Skeletal muscle cell (primary cell): ENCODE measurements at regions not wholly inside any gene's neighbourhood (a gene's known extent, or its start where the extent isn't known, plus 50 kb on each side); places are given as distances from the start of the nearest gene placed in this dataset.
"Not testable (repeated sequence)": the region's sequence is repeated elsewhere in the genome, so short reads cannot be mapped to it uniquely, and the experiment has no call there.

Experiments
- DNase-seq: peaks from one replicate; pipeline ENCODE4 v3.0.0-alpha.2; 2010; ENCODE audit warnings: low read depth
- H3K4me3 ChIP-seq: 2 replicates; pipeline ENCODE4 v1.5.1; 2011; ENCODE audit warnings: low read depth, mild to moderate bottlenecking, control low read depth, low read length, moderate library complexity

DNA sequence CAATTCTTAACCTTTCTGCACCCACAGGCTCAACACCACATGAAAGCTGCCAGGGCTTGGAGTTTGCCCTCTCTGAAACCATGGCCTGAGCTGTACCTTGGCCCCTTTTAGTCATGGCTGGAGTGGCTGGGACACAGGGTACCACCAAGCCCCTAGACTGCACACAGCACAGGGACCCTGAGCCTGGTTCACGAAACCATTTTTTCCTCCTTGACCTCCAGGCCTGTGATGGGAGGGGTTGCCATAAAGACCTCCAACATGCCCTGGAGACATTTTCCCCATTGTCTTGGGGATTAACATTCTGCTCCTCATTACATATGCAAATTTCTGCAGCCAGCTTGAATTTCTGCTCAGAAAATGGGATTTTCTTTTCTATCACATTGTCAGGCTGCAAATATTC is 113.4 kb downstream of the XPNPEP1 start:
- not testable (repeated sequence) for DNase-seq

DNA sequence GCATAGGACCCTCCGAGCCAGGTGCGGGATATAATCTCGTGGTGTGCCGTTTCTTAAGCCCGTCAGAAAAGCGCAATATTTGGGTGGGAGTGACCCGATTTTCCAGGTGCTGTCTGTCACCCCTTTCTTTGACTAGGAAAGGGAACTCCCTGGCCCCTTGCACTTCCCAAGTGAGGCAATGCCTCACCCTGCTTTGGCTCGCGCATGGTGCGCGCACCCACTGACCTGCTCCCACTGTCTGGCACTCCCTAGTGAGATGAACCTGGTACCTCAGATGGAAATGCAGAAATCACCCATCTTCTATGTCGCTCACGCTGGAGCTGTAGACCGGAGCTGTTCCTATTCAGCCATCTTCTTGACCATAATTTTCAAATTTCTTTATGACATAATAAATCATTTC is 122.1 kb downstream of the XPNPEP1 start:
- not testable (repeated sequence) for H3K4me3 ChIP-seq, DNase-seq

More for the DNA sequence above, 113.4 kb downstream of the XPNPEP1 start:
- not testable (repeated sequence) for H3K4me3 ChIP-seq

- no peak for DNase-seq
- no peak overlapping the region for H3K4me3 ChIP-seq
Observed at GRCh38 chr10:109790647-109791046, 132.7 kb downstream of the XPNPEP1 start.

DNA sequence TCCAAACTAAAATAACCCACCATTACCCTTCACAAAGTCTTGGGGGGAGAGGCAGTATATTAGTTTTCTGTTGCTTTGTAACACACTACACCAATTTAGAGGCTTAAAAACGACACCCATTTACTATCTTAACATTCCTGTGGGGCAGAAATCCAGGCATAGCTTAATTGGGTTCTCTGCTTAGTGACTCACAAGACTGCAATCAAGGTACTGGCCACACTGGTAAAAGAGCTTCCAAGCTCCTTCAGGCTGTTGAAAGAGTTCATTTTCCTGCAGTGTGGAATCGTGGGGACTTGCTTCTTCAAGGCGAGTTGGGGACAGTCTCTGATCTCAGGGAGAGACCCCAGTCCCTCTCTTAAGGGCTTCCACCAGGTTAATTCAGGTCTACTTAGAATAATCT is 139.1 kb downstream of the XPNPEP1 start:
- H3K4me3 ChIP-seq = no peak overlapping the region
- no peak for DNase-seq

DNA sequence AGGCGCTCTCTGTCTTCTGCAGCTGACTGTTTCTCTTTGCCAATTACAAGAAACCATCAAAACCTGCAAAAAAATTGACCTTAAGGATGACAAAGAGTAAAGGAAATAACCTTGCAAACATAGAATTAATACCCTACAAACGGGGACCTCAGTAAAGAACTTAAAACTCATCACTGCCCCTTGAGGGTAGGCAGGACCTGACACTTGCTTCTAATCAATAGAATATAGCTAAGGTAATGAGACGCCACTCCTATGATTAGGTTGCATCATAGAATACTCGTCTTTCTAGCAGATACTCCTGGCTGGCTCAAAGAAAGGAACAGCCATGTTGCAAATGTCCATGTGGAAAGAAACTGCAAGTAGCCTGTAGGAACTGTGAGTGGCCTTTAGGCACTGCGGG is 140.0 kb downstream of the XPNPEP1 start:
- no peak for DNase-seq
- H3K4me3 ChIP-seq = no peak overlapping the region

DNA sequence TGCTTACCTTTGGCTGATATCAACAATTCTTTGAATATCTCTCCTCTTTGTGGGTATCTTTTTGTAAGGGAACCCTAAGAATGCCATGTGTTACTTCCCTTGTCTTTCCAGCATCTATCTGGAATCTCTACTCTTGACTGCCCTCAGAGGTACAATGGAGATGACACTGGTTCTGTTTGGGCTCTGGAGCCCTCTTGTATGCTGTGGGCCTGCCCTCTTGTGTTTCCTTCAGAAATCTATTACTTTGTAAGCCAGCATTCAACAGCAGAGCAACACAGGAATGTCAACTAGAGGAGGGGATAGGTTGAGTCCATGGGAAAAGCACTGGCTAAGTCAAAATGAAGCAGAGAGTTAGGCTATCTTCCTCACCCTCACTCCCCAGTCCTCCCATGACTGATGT is 142.3 kb downstream of the XPNPEP1 start:
- H3K4me3 ChIP-seq = no peak overlapping the region
- DNase-seq = no peak

DNA sequence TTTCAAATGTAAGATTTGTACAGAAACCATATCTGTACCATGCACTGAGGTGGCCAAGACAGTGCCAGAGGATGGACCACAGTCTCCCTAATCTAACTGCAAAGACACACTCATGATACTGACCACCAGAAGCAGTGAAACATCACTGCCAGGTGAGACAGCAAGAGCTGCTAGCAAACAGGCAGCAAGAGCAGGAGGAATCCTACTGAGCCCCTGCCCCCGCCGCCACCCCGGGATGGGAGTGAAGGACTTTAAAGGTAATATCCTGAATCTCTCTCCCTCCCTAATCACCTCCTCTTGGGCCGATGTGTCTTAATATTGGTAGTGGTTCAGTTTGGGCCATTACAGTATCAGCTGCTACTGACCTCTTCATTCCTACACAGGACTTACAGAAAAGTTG is 144.3 kb downstream of the XPNPEP1 start:
- no peak for DNase-seq
- no peak overlapping the region for H3K4me3 ChIP-seq

GRCh38 chr10:109774121-109774440 is 149.2 kb downstream of the XPNPEP1 start:
- H3K4me3 ChIP-seq = no peak overlapping the region
- no peak for DNase-seq

- H3K4me3 ChIP-seq = no peak overlapping the region
- peak; percentile 4 for DNase-seq
Observed at GRCh38 chr10:109773288-109774120, 149.8 kb downstream of the XPNPEP1 start.

DNA sequence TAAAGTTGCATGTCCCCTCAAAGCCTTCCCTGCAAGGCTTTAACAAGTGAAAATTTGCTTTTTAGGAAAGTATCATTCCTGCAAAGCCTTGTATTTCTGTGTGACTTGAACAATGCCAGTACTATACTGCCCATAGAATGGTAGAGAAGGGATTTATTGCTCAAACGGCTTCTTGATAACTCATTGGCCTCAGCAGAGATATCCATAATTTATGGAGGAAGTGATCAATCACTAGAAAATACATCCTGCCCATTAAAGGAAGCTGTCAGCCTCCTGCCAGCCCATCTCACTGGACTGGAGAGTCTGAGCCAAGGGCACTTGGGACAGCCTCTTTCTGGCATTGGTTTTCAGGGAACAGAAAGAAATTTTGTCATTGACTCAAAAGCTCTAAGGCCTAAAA is 152.6 kb downstream of the XPNPEP1 start:
- H3K4me3 ChIP-seq = no peak overlapping the region
- no peak for DNase-seq

- no peak overlapping the region for H3K4me3 ChIP-seq
- no peak for DNase-seq
Observed at GRCh38 chr10:109769966-109770365, 153.3 kb downstream of the XPNPEP1 start.

GRCh38 chr10:109765838-109766237 is 157.5 kb downstream of the XPNPEP1 start:
- DNase-seq = no peak

DNA sequence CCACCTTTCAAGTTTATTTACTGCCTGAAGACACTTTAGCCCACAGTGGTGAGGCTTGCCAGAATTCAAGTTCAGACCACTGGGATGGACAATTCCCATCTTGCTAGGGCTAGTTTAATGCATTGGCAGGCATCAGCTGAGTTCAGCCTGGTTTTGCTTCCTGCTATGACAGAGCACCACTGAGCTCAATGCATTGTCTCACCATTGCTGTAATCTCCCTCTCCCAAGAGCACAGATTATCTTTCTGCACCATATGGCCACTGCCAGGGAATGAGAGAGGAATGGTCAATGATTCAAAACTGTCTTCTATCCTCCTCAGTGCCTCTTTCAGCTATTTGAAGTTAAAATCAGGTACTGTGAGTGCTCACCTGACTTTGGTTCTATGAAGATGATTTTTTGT is 160.8 kb downstream of the XPNPEP1 start:
- no peak overlapping the region for H3K4me3 ChIP-seq
- no peak for DNase-seq

More at GRCh38 chr10:109765838-109766237, 157.5 kb downstream of the XPNPEP1 start:
- no peak overlapping the region for H3K4me3 ChIP-seq

DNA sequence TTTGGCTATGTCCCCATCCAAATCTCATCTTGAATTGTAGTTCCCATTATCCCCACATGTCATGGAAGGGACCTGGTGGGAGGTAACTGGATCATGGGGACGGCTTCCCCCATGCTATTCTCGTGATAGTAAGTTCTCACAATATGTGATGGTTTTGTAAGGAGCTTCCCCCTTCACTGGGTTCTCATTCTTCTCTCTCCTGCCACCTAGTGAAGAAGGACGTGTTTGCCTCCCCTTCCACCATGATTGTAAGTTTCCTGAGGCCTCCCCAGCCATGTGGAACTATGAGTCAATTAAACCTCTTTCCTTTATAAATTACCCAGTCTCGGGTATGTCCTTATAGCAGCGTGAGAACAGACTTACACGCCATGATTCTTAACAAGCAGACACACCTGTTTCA is 165.6 kb downstream of the XPNPEP1 start:
- H3K4me3 ChIP-seq, DNase-seq: not testable (repeated sequence)

GRCh38 chr10:109746861-109747260 is 176.4 kb downstream of the XPNPEP1 start:
- no peak overlapping the region for H3K4me3 ChIP-seq
- no peak for DNase-seq

DNA sequence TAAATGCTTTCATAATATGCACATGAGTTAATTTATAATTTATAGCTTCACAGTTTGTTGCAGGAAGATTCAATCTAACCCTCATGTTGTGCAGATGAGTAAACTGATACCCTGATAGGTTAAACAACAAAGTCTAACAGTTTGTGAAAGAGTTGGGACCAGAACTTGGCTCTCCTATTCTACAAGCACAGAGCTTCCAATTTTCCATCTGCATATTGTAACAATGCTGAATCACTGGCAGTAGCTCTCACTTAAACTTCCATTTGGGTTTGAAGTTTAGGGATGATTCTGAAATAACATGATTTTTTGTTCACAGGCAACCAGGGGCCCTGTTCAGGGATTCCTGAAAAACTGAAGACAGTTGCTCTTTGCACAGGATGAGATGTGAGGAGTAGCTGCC is 179.3 kb downstream of the XPNPEP1 start:
- DNase-seq = no peak

DNA sequence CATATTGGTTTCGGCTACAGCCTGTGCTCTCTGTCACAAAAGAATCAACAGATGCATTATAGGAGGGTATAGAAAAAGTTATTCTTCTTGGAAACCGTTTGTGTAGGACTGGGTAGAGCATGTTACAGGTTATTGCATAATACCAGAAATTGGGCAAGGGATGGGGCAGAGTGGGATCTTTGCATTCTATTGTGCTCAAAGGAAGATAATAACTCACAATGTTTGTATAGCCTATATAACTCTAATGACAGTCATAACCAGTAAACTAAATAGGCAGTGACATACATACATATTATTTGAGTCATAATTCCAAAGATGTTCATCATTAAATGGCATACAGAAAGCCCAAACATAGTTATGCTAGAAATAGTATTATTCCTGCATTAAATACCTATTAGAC is 179.7 kb downstream of the XPNPEP1 start:
- no peak overlapping the region for H3K4me3 ChIP-seq
- DNase-seq = no peak

More for the DNA sequence above, 179.3 kb downstream of the XPNPEP1 start:
- H3K4me3 ChIP-seq = no peak overlapping the region

GRCh38 chr10:109743146-109743545 is 180.2 kb downstream of the XPNPEP1 start:
- no peak for DNase-seq
- no peak overlapping the region for H3K4me3 ChIP-seq

DNA sequence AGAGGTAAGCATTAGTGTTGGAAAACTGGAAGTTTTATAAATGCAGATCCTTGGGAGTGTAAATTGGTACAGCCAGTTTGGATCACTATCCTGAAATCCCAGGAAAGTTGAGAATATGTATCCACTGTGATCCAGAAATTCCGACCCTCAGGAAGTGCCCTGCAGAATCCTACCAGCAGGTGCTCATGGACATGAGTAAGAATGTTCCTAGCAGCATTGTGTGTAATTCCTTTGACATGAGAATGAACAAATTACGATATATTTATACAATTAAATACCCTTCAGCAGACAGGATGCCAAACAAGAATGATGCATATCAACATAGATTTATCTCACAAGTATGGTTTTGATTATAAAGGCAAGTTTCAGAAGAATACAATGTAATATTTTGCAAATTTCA is 181.6 kb downstream of the XPNPEP1 start:
- H3K4me3 ChIP-seq = no peak overlapping the region
- no peak for DNase-seq

DNA sequence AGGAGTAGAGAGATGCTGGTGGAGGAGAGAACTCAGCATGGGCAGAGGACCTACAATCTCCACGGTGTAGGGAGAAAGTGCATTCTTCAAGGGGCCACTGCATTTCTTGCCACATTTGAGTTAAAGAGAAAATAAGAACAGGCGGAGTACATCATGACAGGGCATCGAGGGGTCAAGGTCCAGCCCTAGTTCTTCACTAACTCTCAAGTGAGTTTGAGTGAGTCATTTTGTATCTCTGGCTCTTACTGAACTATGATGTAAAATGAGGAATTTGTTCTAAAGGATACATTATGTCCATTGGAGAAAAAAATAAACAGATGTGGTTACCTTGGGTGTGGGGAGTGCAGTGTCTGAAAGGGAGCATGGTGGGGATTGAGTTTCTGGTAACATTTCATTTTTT is 182.9 kb downstream of the XPNPEP1 start:
- no peak overlapping the region for H3K4me3 ChIP-seq
- DNase-seq = peak; percentile 9

GRCh38 chr10:109737626-109738025 is 185.7 kb downstream of the XPNPEP1 start:
- no peak overlapping the region for H3K4me3 ChIP-seq
- DNase-seq = no peak

- DNase-seq = no peak
- no peak overlapping the region for H3K4me3 ChIP-seq
Observed at GRCh38 chr10:109737009-109737408, 186.3 kb downstream of the XPNPEP1 start.
